Testis (tissue), 2 donors: ENCODE measurements at regions not wholly inside any gene's neighbourhood (a gene's known extent, or its start where the extent isn't known, plus 50 kb on each side); places are given as distances from the start of the nearest gene placed in this dataset.

Experiments
- CTCF ChIP-seq, 3 experiments: fragments of 450-650 bp in 2 of 3; fragments of 200-600 bp in 1 of 3; sonication (generic) in 1 of 3; IDR thresholded peaks; one replicate each; pipeline ENCODE4 v1.5.1; 2016 to 2019; ENCODE audit warnings: antibody characterized with exemption in 3 of 3, mild to moderate bottlenecking in 2 of 3, moderate library complexity in 1 of 3
- POLR2A ChIP-seq: fragments of 450-650 bp; IDR thresholded peaks from one replicate; pipeline ENCODE4 v1.6.1; 2017; ENCODE audit warnings: antibody characterized with exemption, mild to moderate bottlenecking, moderate library complexity

GRCh38 chr9:18208166-18209059, 265.5 kb upstream of the ADAMTSL1 start:
- peak; percentile 59 to 70 (median 63) for TF ChIP-seq CTCF (IDR thresholded peaks at IDR 0.05)
- TF ChIP-seq POLR2A, result no peak
